DMS153 treated with DMSO at 0.1 percent for 48 hours (cell line): ENCODE measurements at regions not wholly inside any gene's neighbourhood (a gene's known extent, or its start where the extent isn't known, plus 50 kb on each side); places are given as distances from the start of the nearest gene placed in this dataset.

Experiments
- DNase-seq: peaks from one replicate; lab custom pipeline; 2025; ENCODE audit not compliant: unreplicated experiment; lab: John Stamatoyannopoulos, UW

- DNase-seq, result no peak
These were observed 62.4 kb upstream of the PMFBP1 start for GRCh38 chr16:72234387-72234786.

DNA sequence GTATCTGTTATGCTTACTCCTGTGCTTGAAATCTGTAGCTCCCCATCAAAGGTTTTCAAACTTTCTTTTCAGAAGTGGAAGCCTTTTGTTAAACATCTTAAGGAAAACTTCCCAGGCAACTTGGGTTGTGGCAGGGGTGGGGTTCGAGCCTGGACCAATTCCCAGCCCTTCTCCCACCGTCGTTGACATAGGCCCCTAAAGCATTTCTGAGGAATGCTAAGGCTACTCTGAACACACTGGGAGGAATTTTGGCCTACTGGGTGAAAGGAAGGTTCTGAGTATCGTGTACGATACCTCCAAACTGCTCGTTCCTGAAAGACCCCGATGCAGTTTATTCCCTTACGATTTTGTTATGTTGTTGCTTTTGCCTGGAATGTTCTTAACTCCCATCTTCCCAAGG, 56.1 kb upstream of the PMFBP1 start:
- no peak for DNase-seq

GRCh38 chr16:72226136-72226535, 54.2 kb upstream of the PMFBP1 start:
- DNase-seq, result no peak

DNA sequence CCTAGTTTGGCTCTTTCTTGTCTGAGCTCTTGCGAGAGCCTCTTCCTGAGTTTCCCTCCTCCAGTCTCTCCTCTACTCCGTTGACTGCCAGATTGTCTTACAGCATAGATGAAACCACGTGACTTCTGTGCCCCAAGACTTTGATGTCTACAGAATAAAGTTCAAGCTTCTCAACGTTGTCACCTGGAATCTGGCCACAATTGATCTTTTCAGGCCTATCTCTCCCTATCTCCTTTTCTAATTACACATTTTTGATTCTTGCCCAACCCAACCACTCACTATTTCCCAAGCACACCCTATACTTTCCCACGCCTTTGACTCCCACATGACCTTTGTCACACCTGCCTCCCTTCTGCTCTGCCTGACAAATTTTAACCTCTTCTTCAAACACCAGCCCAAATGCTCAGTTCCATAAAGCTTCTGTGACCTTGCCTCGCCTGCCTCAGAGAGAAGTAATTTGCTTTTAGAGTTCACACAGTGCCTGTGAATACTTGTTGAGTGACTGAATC, 52.4 kb upstream of the PMFBP1 start:
- no peak for DNase-seq

GRCh38 chr16:72222503-72222902, 50.5 kb upstream of the PMFBP1 start:
- DNase-seq, result no peak
